Upper lobe of right lung (tissue), 1 donor: ENCODE measurements at regions not wholly inside any gene's neighbourhood (a gene's known extent, or its start where the extent isn't known, plus 50 kb on each side); places are given as distances from the start of the nearest gene placed in this dataset.

Experiments
- ATAC-seq: fragments of 200-7000 bp; cut with Tn5 transposase; one replicate; pipeline ENCODE4 v1.9.1; 2020; ENCODE audit warnings: mild to moderate bottlenecking, moderate library complexity
- DNase-seq: peaks from one replicate; pipeline ENCODE4 v3.0.0-alpha.2; 2020
- H3K27ac ChIP-seq: fragments of 200-600 bp; one replicate; pipeline ENCODE4 v1.8.0; 2022
- H3K27me3 ChIP-seq: fragments of 200-600 bp; one replicate; pipeline ENCODE4 v1.8.0; 2022; ENCODE audit warnings: mild to moderate bottlenecking
- H3K36me3 ChIP-seq: fragments of 200-600 bp; one replicate; pipeline ENCODE4 v1.8.0; 2022
- H3K4me1 ChIP-seq: fragments of 200-600 bp; one replicate; pipeline ENCODE4 v1.8.0; 2022
- H3K4me3 ChIP-seq: fragments of 200-600 bp; one replicate; pipeline ENCODE4 v1.8.0; 2022; ENCODE audit warnings: mild to moderate bottlenecking
- H3K9me3 ChIP-seq: fragments of 200-600 bp; one replicate; pipeline ENCODE4 v1.8.0; 2022
- CTCF ChIP-seq: fragments of 200-600 bp; IDR thresholded peaks from one replicate; pipeline ENCODE4 v1.8.0; 2022; ENCODE audit warnings: antibody characterized with exemption
- intact Hi-C: fragments of 100-400 bp; cut with DNase I; formaldehyde crosslinking; loops from one replicate; pipeline ENCODE4 v1.11.0; 2022
- donor health status: DM: no; HTN: yes; CAD: no; lungs with severe emphysema.

- no peaks in the 10 kb centered on the region for H3K4me1 ChIP-seq
- no peak overlapping the region for H3K27ac ChIP-seq
- DNase-seq (no peak), ATAC-seq (no peak)
- H3K36me3 ChIP-seq: no peaks in the 10 kb centered on the region
- no peak for TF ChIP-seq CTCF
- intact Hi-C loops: no loop called here
- H3K4me3 ChIP-seq: no peak overlapping the region
- H3K9me3 ChIP-seq: no peaks in the 10 kb centered on the region
- no peaks in the 10 kb centered on the region for H3K27me3 ChIP-seq
Measured at GRCh38 chr13:88042489-88042888, 371.3 kb downstream of the SLITRK5 start.

GRCh38 chr13:88051746-88052482, 380.7 kb downstream of the SLITRK5 start:
- DNase-seq (peak; percentile 62), ATAC-seq (peak; percentile 68)
- intact Hi-C loops: no loop called here
- Histone ChIP-seq H3K27me3 (no peaks in the 10 kb centered on the region), H3K27ac (no peak overlapping the region), H3K36me3 (no peaks in the 10 kb centered on the region), H3K4me3 (no peak overlapping the region), H3K4me1 (no peaks in the 10 kb centered on the region), H3K9me3 (peaks cover 5% of the 10 kb centered on the region)
- TF ChIP-seq CTCF: no peak

GRCh38 chr13:88063741-88064140, 392.6 kb downstream of the SLITRK5 start:
- intact Hi-C loops: no loop called here
- no peaks in the 10 kb centered on the region for H3K27me3 ChIP-seq

GRCh38 chr13:88066847-88067246, 395.7 kb downstream of the SLITRK5 start:
- no peak for TF ChIP-seq CTCF
- ATAC-seq (no peak), DNase-seq (no peak)
- Histone ChIP-seq H3K4me3 (no peak overlapping the region), H3K4me1 (no peaks in the 10 kb centered on the region), H3K9me3 (no peaks in the 10 kb centered on the region), H3K27ac (no peak overlapping the region), H3K36me3 (no peaks in the 10 kb centered on the region), H3K27me3 (no peaks in the 10 kb centered on the region)
- intact Hi-C loops: no loop called here

More at GRCh38 chr13:88063741-88064140, 392.6 kb downstream of the SLITRK5 start:
- TF ChIP-seq CTCF: no peak
- Histone ChIP-seq H3K4me3 (no peak overlapping the region), H3K27ac (no peak overlapping the region), H3K9me3 (no peaks in the 10 kb centered on the region), H3K36me3 (no peaks in the 10 kb centered on the region), H3K4me1 (no peaks in the 10 kb centered on the region)
- ATAC-seq (no peak), DNase-seq (no peak)

DNA sequence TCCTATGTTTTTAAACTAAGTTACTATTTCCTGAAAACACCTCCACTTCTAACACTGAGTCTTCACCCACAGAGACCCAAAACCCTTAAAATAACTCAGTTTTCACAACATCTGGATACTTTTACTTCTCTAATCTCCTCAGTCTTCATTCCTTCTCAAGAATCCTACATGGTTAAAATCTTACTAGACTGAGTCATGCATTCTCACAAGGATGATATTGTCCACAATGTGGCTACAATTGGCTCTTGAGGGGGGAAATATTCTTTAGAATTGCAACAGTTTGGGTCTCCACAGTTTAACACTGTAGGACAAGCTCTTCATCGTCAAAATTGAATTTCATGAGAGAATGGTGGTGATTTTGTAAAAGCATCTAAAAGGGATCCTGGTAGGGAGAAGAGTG, 397.1 kb downstream of the SLITRK5 start:
- Histone ChIP-seq H3K36me3 (no peaks in the 10 kb centered on the region), H3K4me3 (no peak overlapping the region), H3K27ac (no peak overlapping the region), H3K9me3 (no peaks in the 10 kb centered on the region), H3K27me3 (no peaks in the 10 kb centered on the region), H3K4me1 (no peaks in the 10 kb centered on the region)
- intact Hi-C loops: no loop called here
- no peak for TF ChIP-seq CTCF
- ATAC-seq (no peak), DNase-seq (no peak)

DNA sequence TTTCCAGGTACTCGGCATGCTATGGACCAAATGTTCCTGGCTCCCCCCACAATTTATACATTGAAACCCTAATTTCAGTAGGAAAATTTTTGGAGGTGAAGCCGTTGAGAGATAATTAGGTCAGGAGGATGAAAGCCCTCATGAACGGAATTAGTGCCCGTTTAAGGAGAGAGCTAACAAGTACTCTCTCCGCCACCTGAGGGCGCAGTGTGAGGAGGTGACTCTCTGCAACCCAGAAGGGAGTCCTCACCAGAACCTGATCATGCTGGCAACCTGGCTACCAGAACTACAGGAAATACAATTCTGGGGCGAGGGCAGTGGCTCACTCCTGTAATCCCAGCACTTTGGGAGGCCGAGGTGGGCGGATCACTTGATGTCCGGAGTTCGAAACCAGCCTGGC, 397.8 kb downstream of the SLITRK5 start:
- Histone ChIP-seq H3K27ac (no peak overlapping the region), H3K4me1 (no peaks in the 10 kb centered on the region), H3K36me3 (no peaks in the 10 kb centered on the region), H3K27me3 (no peaks in the 10 kb centered on the region), H3K9me3 (no peaks in the 10 kb centered on the region), H3K4me3 (no peak overlapping the region)
- ATAC-seq (no peak), DNase-seq (peak; percentile 35)
- no peak for TF ChIP-seq CTCF
- intact Hi-C loops: no loop called here
